ENCODE measurements at regions not wholly inside any gene's neighbourhood (a gene's known extent, or its start where the extent isn't known, plus 50 kb on each side); places are given as distances from the start of the nearest gene placed in this dataset.

DNA sequence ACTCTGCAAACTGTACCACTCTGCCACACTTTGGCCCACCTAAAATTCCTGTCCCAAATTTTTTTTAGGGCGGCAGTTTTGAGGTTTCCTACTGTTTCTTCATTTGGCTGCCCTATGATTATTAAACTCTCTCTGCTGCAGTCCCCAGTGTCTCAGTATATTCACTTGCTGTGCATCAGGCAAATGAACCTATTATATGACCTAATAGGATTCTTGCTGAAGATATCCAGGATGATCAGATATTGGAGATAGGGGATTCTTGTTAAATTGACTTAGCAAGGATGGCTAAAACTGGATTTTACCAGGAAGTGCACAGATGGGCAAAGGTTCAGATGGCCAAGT, 410.8 kb upstream of the DDI1 start:
- H3K4me3 ChIP-seq: no peak overlapping the region
- no peaks in the 10 kb centered on the region for H3K27me3 ChIP-seq (replicated peaks; ENCODE audit: insufficient read depth)
- no peaks in the 10 kb centered on the region for H3K36me3 ChIP-seq
- no peaks in the 10 kb centered on the region for H3K9me3 ChIP-seq
- TF ChIP-seq, protein P1, sequence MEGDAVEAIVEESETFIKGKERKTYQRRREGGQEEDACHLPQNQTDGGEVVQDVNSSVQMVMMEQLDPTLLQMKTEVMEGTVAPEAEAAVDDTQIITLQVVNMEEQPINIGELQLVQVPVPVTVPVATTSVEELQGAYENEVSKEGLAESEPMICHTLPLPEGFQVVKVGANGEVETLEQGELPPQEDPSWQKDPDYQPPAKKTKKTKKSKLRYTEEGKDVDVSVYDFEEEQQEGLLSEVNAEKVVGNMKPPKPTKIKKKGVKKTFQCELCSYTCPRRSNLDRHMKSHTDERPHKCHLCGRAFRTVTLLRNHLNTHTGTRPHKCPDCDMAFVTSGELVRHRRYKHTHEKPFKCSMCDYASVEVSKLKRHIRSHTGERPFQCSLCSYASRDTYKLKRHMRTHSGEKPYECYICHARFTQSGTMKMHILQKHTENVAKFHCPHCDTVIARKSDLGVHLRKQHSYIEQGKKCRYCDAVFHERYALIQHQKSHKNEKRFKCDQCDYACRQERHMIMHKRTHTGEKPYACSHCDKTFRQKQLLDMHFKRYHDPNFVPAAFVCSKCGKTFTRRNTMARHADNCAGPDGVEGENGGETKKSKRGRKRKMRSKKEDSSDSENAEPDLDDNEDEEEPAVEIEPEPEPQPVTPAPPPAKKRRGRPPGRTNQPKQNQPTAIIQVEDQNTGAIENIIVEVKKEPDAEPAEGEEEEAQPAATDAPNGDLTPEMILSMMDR (IDR thresholded peaks at IDR 0.05): no peak
- DNase-seq (ENCODE audit: low spot score) (no peak), ATAC-seq (ENCODE audit: insufficient number of reproducible peaks, low FRiP score, low read depth) (no peak)
- H3K27ac ChIP-seq: no peak overlapping the region
- peaks cover 3% of the 10 kb centered on the region in 2 donors for H3K4me1 ChIP-seq (ENCODE audit: control insufficient read depth in 1 of 2, low read depth in 2 of 2)

GRCh38 chr11:103628121-103628520, 408.3 kb upstream of the DDI1 start:
- H3K27ac ChIP-seq: no peak overlapping the region
- TF ChIP-seq, protein P1 (IDR thresholded peaks at IDR 0.05): no peak
- peaks cover 3% of the 10 kb centered on the region in 2 donors for H3K4me1 ChIP-seq (ENCODE audit: control insufficient read depth in 1 of 2, low read depth in 2 of 2)
- H3K9me3 ChIP-seq: no peaks in the 10 kb centered on the region
- DNase-seq (ENCODE audit: low spot score) (no peak), ATAC-seq (ENCODE audit: insufficient number of reproducible peaks, low FRiP score, low read depth) (no peak)
- no peak overlapping the region for H3K4me3 ChIP-seq
- H3K27me3 ChIP-seq (replicated peaks; ENCODE audit: insufficient read depth): no peaks in the 10 kb centered on the region
- no peaks in the 10 kb centered on the region for H3K36me3 ChIP-seq

GRCh38 chr11:103631841-103632240, 404.6 kb upstream of the DDI1 start:
- H3K27me3 ChIP-seq (replicated peaks; ENCODE audit: insufficient read depth): no peaks in the 10 kb centered on the region
- H3K36me3 ChIP-seq: no peaks in the 10 kb centered on the region
- H3K4me1 ChIP-seq (ENCODE audit: control insufficient read depth in 1 of 2, low read depth in 2 of 2): peaks cover 3% of the 10 kb centered on the region in 2 donors
- H3K4me3 ChIP-seq: no peak overlapping the region
- H3K27ac ChIP-seq: no peak overlapping the region
- DNase-seq (ENCODE audit: low spot score) (no peak), ATAC-seq (ENCODE audit: insufficient number of reproducible peaks, low FRiP score, low read depth) (no peak)
- TF ChIP-seq, protein P1 (IDR thresholded peaks at IDR 0.05): no peak
- H3K9me3 ChIP-seq: no peaks in the 10 kb centered on the region

DNA sequence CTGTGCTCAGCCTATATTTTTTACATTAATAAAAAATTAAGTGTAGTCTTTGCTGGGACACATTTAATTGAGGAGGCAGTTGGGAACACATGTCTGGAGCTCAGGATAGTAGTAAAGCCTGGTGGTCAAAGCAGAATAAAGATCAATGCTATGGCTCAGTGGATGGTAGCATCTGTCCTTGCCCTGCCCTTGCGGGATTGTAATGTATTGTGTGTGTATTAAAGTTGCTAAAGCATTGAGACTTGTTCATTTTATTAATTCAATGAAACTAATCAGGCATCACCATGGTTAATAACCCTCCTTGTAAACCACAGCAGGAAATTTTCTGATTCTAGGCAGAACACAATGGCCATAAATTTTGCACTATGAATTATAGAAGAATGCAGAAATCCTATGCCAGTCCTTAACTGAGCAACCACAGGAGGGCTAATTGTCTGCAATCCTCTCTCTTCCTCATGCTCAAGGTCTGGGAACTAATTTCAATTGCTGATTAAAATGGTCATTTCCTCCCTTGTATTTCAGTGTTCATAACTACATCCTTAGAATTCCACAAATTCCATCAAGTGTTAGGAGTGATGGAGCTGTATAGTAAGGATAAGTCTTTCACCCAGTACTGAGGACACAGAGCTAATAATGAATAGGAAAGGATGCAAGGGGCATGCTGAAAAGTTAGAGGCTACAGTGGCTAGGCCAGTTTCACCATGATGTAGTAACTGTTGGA, 403.2 kb upstream of the DDI1 start:
- Histone ChIP-seq H3K27ac (no peak overlapping the region), H3K4me1 (ENCODE audit: control insufficient read depth in 1 of 2, low read depth in 2 of 2) (no peaks in the 10 kb centered on the region), H3K27me3 (replicated peaks; ENCODE audit: insufficient read depth) (no peaks in the 10 kb centered on the region), H3K4me3 (no peak overlapping the region), H3K36me3 (no peaks in the 10 kb centered on the region), H3K9me3 (no peaks in the 10 kb centered on the region)
- DNase-seq (ENCODE audit: low spot score) (no peak), ATAC-seq (ENCODE audit: insufficient number of reproducible peaks, low FRiP score, low read depth) (no peak)
- TF ChIP-seq, protein P1 (IDR thresholded peaks at IDR 0.05): no peak

GRCh38 chr11:103633819-103634590, 402.4 kb upstream of the DDI1 start:
- Histone ChIP-seq H3K36me3 (no peaks in the 10 kb centered on the region), H3K4me1 (ENCODE audit: control insufficient read depth in 1 of 2, low read depth in 2 of 2) (no peaks in the 10 kb centered on the region), H3K27ac (no peak overlapping the region), H3K9me3 (no peaks in the 10 kb centered on the region), H3K27me3 (replicated peaks; ENCODE audit: insufficient read depth) (no peaks in the 10 kb centered on the region), H3K4me3 (no peak overlapping the region)
- no peak for ATAC-seq (ENCODE audit: insufficient number of reproducible peaks, low FRiP score, low read depth)
- TF ChIP-seq, protein P1 (IDR thresholded peaks at IDR 0.05): no peak
- DNase-seq (ENCODE audit: low spot score): no peak

Measured in thoracic aorta (tissue), 2 donors.